ENCODE measurements at regions not wholly inside any gene's neighbourhood (a gene's known extent, or its start where the extent isn't known, plus 50 kb on each side); places are given as distances from the start of the nearest gene placed in this dataset.

GRCh38 chr9:79809931-79810330, 238.2 kb downstream of the TLE4 start:
- H2BK15ac ChIP-seq (ENCODE audit: low read length) = no peak overlapping the region

More at GRCh38 chr9:79809931-79810330, 238.2 kb downstream of the TLE4 start:
- DNase-seq (ENCODE audit: low read depth in 1 of 2, low spot score in 2 of 2) (no peak), FAIRE-seq (no peak)
- POLR2A ChIA-PET (ENCODE audit: partially characterized antibody) = interaction anchor here (1.1 kb wide), 1 partner anchor 238 kb away, joined by 5 read pairs; no protein-coding TSS in a partner anchor
- WGBS, 2 experiments (ENCODE audit: extremely low coverage in 1 of 2, insufficient coverage in 1 of 2, insufficient read length in 1 of 2, insufficient replicate concordance in 2 of 2, low coverage in 1 of 2, low lambda C conversion rate in 2 of 2, missing lambda C conversion rate in 1 of 2) = 90% methylated on average over 1 of the region's 1 CpG; no CpG with 5 or more reads in 1 of the 2 experiments
- H4K5ac ChIP-seq (ENCODE audit: insufficient read length, low read depth, low read length) = no peak overlapping the region
- no peak overlapping the region for H2BK12ac ChIP-seq (ENCODE audit: low read depth, low read length)
- no peaks in the 10 kb centered on the region for H3K23me2 ChIP-seq (ENCODE audit: low read depth, low read length)
- no peak overlapping the region for H3K4me2 ChIP-seq (ENCODE audit: insufficient read depth in 1 of 2, low read depth in 2 of 2, low read length in 2 of 2)
- no peak overlapping the region for H3K23ac ChIP-seq (ENCODE audit: insufficient read length)
- H2BK5ac ChIP-seq (ENCODE audit: low read depth, low read length) = no peak overlapping the region
- H3K56ac ChIP-seq (replicated peaks; ENCODE audit: insufficient read length, low read depth, low read length) = no peak overlapping the region
- no peak overlapping the region for H3K9ac ChIP-seq (replicated peaks in 1 of 4; ENCODE audit: extremely low read depth in 1 of 4, low read depth in 3 of 4, low read length in 3 of 4)
- H2AK5ac ChIP-seq (ENCODE audit: low read depth, low read length) = no peak overlapping the region
- no peak overlapping the region for H4K8ac ChIP-seq (ENCODE audit: extremely low read depth, insufficient read depth, low read length)
- no peak overlapping the region for H2BK20ac ChIP-seq (ENCODE audit: low read length)
- no peaks in the 10 kb centered on the region for H3K79me1 ChIP-seq (ENCODE audit: low read depth, low read length)
- no peak overlapping the region for H3K18ac ChIP-seq (ENCODE audit: extremely low read depth, low read length)
- no peak for TF ChIP-seq BACH1 (IDR thresholded peaks at IDR 0.05; ENCODE audit: low read length)
- no peak overlapping the region for H4K91ac ChIP-seq (replicated peaks; ENCODE audit: insufficient read length, low read length)
- H3K4me3 ChIP-seq (ENCODE audit: extremely low read depth in 1 of 4, insufficient read depth in 2 of 4, low read depth in 3 of 4, low read length in 4 of 4) = no peak overlapping the region
- H3K14ac ChIP-seq (ENCODE audit: insufficient read length) = no peak overlapping the region
- no peaks in the 10 kb centered on the region for H3K36me3 ChIP-seq (ENCODE audit: control insufficient read depth in 2 of 4, insufficient read depth in 4 of 4, low read length in 3 of 4)
- no peaks in the 10 kb centered on the region for H3K27me3 ChIP-seq (replicated peaks in 1 of 4; ENCODE audit: control insufficient read depth in 3 of 4, extremely low read depth in 1 of 4, insufficient read depth in 3 of 4, low read length in 3 of 4)
- CTCF ChIA-PET (ENCODE audit: partially characterized antibody) = interaction anchor here (0.9 kb wide), 1 partner anchor 30 kb away, joined by 3 read pairs; no protein-coding TSS in a partner anchor
- no peak overlapping the region for H2BK120ac ChIP-seq (replicated peaks; ENCODE audit: low read depth, low read length)
- H3K27ac ChIP-seq (ENCODE audit: low read depth, low read length) = no peak overlapping the region
- H3K79me2 ChIP-seq (ENCODE audit: control insufficient read depth in 1 of 2, insufficient read depth in 2 of 2, low read length in 2 of 2) = no peaks in the 10 kb centered on the region
- H4K20me1 ChIP-seq (replicated peaks in 1 of 2; ENCODE audit: control insufficient read depth in 1 of 2, insufficient read depth in 2 of 2, low read length in 2 of 2) = no peaks in the 10 kb centered on the region
- H3K4ac ChIP-seq (replicated peaks; ENCODE audit: insufficient read length, low read depth, low read length) = no peak overlapping the region
- no peak overlapping the region for H2AFZ ChIP-seq (ENCODE audit: low read length)
- H3K9me3 ChIP-seq (ENCODE audit: insufficient read depth in 2 of 2, low read depth in 1 of 2, low read length in 1 of 2) = no peaks in the 10 kb centered on the region
- H3K4me1 ChIP-seq (replicated peaks in 1 of 4; ENCODE audit: control insufficient read depth in 3 of 4, insufficient read depth in 4 of 4, low read length in 3 of 4) = peaks cover 0 to 8% (median 4%) of the 10 kb centered on the region in 4 experiments; a peak in 4 of 7 replicates
